OCI-M1 (cell line): ENCODE measurements at regions not wholly inside any gene's neighbourhood (a gene's known extent, or its start where the extent isn't known, plus 50 kb on each side); places are given as distances from the start of the nearest gene placed in this dataset.
"Not testable (repeated sequence)": the region's sequence is repeated elsewhere in the genome, so short reads cannot be mapped to it uniquely, and the experiment has no call there.

Experiments
- DNase-seq: peaks from one replicate; lab custom pipeline; 2025; lab: John Stamatoyannopoulos, UW

GRCh38 chr9:135360617-135361016 lies 119.0 kb upstream of the PPP1R26 start:
- no peak for DNase-seq

DNA sequence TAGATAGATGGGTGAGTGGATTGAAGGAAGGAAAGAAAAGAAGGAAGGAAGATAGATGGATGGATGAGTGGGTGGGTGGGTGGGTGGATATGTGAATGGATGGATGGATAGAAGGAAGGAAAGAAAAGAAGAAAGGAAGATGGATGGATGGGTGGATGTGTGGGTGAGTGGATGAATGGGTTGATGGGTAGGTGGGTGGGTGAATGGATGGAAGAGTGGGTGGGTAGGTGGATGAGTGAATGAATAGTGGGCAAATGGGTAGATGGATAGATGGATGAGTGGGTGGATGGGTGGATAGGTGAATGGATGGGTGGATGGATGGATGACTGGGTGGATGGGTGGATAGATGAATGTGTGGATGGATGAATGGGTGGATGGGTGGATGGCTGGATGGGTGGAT lies 117.9 kb upstream of the PPP1R26 start:
- DNase-seq = not testable (repeated sequence)

- DNase-seq = no peak
Observed at GRCh38 chr9:135363596-135363995, 116.0 kb upstream of the PPP1R26 start.

DNA sequence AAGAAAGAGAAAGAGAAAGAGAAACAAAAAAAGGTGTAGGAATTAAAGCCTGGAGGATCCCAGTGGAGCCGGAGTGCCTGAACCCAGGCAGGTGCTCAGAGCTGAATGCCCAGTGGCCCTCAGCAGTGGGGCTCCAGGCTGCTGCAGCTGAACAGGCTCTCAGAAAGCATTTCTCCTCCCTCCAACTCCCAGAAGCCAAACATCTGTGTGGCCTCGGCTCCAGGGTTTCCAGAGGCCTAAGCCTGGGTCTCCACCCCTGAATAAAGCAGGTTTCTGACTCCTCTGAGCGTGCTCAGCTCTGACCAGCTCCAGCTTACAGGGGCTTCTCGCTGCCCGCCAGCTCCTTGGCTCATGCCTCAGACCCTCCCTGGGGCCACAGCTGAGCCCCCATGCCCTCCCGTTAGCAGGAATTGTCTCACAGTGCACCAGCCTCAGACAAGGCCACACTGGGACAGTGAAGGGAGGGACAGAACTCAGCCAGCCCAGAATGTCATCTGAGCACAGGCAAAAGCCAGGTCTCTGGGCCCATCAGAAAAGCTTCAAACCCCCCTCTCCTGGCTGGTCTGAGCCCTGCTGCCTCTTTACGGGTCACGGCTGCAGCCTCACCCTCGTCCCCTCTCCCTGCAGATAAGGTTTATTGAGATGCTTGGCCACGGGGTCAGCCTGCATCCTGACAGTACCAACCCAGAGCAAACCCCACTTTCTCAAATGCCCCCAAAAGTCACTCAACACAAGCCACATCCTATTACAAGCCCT lies 114.4 kb upstream of the PPP1R26 start:
- no peak for DNase-seq

DNA sequence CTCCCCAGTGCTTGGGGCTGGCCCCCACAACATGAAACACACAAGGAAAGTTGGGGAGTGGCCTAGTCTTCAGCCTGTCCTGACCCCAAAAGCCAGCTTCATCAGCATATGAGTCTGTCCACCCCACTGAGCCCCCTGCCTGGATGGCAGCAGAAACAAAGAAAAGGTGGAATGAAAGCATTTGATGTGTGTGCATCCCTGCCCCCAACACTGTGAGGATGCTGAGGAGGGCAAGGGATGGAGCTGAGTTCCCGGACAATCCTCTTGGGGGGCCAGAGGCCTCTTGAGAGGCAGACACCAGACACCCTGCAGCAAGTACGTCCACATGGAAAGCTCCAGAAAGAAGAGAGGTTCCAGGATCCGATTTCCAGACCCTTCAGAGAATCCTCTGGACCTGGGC lies 113.5 kb upstream of the PPP1R26 start:
- no peak for DNase-seq

DNA sequence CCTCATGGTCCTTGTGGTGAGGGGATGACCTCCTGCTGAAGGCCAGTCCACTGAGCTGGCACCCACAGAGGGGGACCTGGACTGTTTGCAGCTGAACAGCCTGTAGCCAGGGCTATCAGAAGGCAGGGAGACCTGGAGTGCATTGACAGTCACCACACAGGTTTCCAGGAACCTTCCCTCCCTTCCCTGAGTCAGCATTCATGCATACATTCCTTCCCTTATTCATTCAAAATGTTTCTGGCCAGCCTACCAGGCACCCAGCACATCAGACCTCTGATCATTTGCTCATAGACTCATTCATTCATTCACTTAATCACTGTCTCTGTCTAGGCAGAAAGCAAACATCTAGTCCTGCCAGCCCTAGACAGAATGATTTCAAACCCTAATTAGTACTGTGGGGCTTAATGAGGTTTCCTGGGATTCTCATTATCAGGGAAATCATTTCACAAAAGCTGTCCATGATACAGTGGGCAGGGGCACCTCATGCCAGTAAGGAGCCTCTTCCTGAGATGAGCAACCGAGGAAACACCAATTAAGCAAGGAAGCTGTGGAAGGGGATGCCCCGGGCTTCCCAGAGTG lies 110.1 kb upstream of the PPP1R26 start:
- DNase-seq = no peak

DNA sequence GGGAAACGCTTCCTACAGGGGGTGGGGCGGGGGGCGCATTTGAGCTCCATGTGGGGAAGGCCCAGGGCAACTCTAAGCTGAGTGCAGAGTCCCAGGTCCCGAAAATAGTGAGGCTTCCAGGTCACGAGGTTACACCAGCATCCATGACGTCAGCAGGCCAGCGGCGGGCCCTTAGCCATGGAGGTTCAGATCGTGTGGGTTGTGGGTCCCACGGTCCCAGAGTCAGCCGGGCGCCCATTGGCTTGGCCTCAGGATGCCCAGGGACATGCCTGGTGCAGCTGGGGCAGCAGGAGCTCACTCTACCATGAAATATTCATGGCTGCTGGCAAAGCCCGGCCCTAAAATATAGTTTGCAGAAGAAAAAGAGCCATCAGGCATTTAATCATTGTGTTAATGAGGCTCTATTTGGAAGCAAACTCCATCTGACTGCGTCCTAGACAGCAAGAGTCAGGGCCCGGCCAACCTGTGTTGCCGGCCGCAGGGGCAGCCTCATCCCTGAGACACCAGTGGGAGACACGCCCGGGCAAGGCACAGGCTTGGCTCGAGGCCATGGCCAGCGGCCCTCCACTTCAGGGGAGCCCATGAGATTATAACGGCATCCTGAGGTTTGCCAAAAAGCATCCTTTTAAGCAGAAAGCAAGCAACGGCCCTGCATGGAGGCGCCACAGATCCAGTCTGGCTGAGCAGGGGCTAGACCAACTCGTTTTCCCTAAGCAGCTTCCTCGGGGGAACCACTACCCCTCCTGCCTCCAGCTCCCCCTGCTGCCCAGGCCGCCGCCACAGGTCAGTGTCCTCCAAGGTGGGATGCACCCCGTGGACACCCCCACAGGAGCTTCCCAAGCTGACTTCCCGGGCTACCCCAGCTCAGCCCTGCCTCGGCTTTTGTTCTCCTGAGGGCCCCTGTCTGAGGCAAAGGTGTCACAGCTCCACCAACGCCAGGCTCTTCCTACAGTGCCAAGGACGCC lies 108.9 kb upstream of the PPP1R26 start:
- DNase-seq = no peak

GRCh38 chr9:135371535-135371934 lies 108.0 kb upstream of the PPP1R26 start:
- no peak for DNase-seq

DNA sequence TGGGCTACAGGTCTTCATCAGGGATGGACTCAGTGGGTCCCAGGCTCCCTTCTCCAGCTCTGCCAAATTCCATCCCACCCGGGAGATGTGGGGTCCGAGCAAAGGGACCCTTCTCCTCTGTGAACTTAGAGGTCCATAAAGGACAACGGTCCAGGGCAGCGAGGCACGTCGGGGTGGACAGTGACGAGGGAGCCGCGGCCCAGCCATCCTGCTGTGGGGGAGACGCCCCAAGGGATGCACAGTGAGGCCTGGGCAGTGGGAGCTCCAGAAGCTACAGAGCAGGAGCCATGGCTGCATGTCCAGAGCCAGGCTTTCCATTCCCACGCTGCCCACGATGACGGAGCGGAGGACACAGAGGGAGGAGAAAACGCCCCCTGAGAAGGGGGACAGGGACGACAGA lies 107.5 kb upstream of the PPP1R26 start:
- DNase-seq = no peak

- DNase-seq = no peak
Observed at GRCh38 chr9:135372501-135373008, 107.0 kb upstream of the PPP1R26 start.

DNA sequence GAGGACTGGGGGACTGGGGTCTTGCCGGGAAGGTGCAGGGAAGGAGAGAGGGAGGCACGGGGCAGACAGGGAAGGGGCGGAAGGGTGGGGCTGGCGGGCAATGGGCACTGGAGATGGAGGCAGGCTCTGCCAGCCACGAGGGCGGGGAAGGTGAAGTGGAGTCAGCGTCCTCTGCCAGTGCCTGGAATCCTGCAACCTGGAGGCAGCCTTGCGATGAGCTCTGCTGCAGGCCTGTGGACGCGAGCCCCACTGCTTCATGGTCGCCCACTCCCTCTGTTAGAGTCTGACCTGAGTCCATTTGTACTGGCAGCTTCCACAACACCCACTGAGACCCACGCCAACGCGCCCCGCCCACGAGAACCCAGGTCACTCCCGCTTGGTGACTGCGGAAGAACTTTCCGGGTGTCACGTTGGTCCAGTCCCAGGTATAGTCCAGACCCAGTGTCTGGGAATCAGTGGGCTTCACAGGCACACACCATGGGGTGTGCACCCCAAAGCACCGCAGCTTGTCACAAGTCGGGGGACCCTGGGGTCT lies 106.4 kb upstream of the PPP1R26 start:
- no peak for DNase-seq

- no peak for DNase-seq
Observed at GRCh38 chr9:135373820-135374219, 105.8 kb upstream of the PPP1R26 start.

GRCh38 chr9:135374591-135374990 lies 105.0 kb upstream of the PPP1R26 start:
- no peak for DNase-seq

GRCh38 chr9:135375001-135375400 lies 104.6 kb upstream of the PPP1R26 start:
- no peak for DNase-seq

- no peak for DNase-seq
Observed at GRCh38 chr9:135376511-135377265, 102.9 kb upstream of the PPP1R26 start.

DNA sequence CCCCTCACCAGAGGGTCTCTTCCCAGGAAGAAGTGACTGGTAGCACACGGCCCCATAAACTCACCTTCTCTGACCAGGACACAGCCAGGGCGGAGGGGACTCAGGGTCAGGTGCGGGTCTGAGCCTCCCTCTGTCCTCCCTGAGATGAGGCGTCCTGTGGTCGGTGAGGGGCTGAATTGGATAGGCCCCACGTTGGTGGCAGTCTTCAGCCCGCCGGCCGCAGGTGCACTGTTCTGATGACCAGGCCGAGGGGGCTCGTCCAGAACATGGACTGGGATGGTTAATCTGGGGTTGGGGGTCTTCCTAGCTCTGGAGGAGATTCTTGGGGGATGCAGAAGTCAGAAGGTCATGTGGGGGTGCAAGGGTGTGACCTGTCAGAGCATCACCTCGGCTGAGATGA lies 102.2 kb upstream of the PPP1R26 start:
- no peak for DNase-seq

DNA sequence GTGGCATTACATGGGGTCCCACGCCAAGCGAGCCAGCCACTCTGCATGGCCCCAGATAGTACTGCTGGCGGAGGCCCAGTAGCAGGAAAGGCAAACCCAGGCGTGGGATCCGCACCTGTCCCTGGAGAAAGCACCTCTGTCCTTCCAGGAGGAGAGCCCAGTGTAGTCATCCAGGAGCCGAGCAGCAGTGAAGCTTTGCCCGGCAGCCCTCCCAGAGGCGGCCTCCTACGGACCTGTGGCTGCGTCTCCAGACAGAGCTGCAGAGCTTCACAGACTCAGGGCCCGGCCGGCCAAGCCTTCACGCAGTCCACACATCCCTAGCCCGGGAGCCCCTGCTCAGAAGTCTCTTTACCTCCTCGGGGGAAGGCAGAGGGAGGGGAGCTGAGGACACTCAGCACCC lies 100.8 kb upstream of the PPP1R26 start:
- no peak for DNase-seq

DNA sequence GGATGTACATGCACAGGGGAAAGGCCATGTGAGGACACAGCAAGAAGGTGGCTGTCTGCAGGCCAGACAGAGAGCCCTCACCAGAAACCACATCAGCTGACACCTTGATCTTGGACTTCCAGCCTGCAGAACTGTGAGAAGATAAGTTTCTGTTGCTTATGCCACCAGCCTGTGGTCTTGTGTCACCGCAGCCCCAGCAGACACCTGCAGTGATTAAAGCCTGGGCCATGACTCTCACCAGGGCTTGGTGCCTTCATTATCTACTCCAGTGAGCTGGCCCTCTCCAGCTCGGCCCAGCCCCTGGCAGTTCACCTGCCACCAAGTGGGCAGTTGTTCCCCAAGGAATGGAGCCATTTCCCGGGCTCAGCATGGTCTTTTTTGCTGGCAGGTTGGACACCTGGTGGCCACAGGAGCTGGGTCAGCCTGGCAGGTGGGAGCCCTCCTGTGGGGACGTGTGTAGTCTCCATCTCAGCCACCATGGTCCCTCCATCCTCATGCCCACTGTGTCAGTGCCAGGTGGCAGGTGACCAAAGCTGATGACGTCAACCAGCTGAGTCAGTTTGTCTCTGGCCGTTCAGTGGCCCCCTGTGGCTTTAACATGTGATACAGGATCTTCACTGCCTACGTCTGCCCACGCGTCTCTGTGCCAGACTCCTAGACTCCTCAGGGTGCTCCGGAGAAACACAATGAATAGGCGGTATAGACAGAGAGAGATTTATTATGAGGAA lies 99.9 kb upstream of the PPP1R26 start:
- no peak for DNase-seq

DNA sequence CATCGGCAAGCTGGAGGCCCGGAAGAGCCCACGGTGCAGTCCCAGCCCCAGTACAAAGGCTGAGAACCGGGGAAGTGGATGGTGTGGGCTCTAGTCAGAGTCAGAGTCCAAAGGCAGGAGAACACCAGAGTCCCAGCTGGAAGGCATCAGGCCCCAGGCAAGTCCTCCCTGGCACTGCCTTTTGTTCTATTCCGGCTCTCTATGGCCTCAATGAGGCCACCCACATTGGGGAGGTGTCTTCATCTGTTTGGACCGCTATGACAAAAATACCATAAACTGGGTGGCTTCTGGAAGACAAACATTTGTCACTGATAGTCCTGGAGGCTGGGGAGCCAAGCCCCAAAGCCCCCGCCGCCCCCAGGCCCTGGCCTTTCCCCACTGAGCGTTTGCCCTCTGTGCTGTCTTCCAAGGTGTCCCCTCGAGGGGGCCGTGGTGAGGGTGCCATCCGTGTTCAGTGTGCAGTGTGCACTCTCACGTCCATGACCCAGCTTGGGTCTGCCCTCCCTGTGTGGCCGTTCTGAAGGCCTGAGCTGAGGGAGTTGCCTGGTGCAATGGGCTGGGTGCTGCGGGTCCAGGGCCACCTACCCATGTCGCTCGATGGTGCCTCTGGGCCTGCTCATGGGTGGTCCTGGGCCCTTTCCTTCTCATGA lies 99.1 kb upstream of the PPP1R26 start:
- DNase-seq = no peak

DNA sequence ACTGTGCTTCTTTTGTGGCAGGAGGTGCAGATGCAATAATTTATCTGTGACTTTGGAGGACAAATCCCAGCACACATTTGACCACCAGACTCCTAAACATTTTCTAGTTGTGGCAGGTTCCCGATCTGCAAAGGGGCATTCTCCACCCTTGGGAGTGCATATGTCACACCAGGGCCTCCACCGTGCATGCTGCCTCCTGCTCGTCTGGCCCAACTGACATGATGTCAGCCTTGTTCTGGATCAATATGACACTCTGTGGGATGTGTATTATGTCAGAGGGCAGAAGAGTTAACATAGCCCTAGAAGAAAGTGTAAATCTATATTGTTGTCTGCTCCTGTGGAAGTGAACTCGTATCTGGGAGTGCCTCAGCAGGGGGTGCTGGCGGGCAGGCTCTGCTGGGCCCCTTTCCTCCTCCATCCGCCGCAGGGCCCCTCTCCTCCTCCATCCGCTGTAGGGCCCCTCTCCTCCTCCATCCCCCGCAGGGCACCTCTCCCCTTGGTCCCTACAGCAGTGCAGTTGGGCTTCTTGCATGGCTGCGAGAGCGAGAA lies 97.7 kb upstream of the PPP1R26 start:
- no peak for DNase-seq
